ENCODE measurements at regions not wholly inside any gene's neighbourhood (a gene's known extent, or its start where the extent isn't known, plus 50 kb on each side); places are given as distances from the start of the nearest gene placed in this dataset.

DNA sequence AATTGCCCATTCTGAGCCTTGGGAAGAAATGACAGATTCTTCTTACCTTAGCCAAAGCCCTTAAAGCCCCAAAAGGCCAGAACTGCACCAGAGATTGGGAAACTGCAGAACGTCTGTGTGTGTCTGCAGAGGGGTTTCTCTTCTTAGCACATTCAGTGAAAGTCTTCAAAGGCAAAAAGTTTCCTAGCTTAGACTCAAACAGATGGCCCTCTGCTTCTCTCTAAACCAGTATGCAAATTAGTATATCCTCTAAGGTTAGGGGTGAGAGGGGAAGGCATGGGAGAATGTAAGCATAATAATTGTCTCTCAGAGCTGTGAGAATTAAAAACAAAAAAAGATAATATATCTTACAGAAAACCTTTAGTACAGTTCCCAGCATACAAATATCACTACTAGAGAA lies 334.0 kb upstream of the MCTP2 start:
- TF ChIP-seq POLR2A (IDR thresholded peaks at IDR 0.05; ENCODE audit: low read length) (no peak), GATA1 (IDR thresholded peaks at IDR 0.05; ENCODE audit: low read depth, low read length) (no peak)

All from erythroblast (primary cell).